OCI-LY7 (cell line): ENCODE measurements at regions not wholly inside any gene's neighbourhood (a gene's known extent, or its start where the extent isn't known, plus 50 kb on each side); places are given as distances from the start of the nearest gene placed in this dataset.

ENCODE experiments used
- BruUV-seq: library from RNA; stranded (reverse); fragments of 400-500 nt; replicated peaks from 2 replicates; lab custom pipeline; 2021; lab: Mats Ljungman, UMichigan
- CTCF ChIA-PET: fragments of 300-600 bp; sonication (Branson Sonifier 250); formaldehyde crosslinking; loops from one replicate; lab custom pipeline; 2022; ENCODE audit warnings: antibody characterized with exemption; ENCODE audit not compliant: unreplicated experiment; lab: Charles Lee
- POLR2A ChIA-PET: fragments of 300-600 bp; sonication (Branson Sonifier 250); formaldehyde crosslinking; loops from one replicate; lab custom pipeline; 2022; ENCODE audit warnings: antibody characterized with exemption; lab: Charles Lee
- DNase-seq: peaks from one replicate; pipeline ENCODE4 v3.0.0-alpha.2; 2015; ENCODE audit warnings: low spot score
- H2AFZ ChIP-seq: fragments of 200-600 bp; sonication (generic), shearing (Covaris generic); 2 replicates; pipeline ENCODE4 v1.6.1; 2014; ENCODE audit warnings: mild to moderate bottlenecking, antibody characterized with exemption, low read length, moderate library complexity
- H3K27ac ChIP-seq: fragments of 200-600 bp; sonication (generic); 2 replicates; pipeline ENCODE4 v1.5.1; 2014; ENCODE audit warnings: mixed run types, low read depth, mild to moderate bottlenecking, moderate library complexity, low read length, inconsistent platforms; ENCODE audit not compliant: poor library complexity, severe bottlenecking
- H3K36me3 ChIP-seq: fragments of 200-600 bp; sonication (generic); 2 replicates; pipeline ENCODE4 v1.6.1; 2014; ENCODE audit warnings: mild to moderate bottlenecking, antibody characterized with exemption, low read length, moderate library complexity, mixed read lengths; ENCODE audit not compliant: insufficient read depth
- H3K4me1 ChIP-seq: fragments of 200-600 bp; sonication (generic); 2 replicates; pipeline ENCODE4 v1.5.1; 2014; ENCODE audit warnings: mild to moderate bottlenecking, low read length; ENCODE audit not compliant: insufficient read depth, poor library complexity, severe bottlenecking
- H3K4me2 ChIP-seq: fragments of 200-600 bp; sonication (generic); 2 replicates; pipeline ENCODE4 v1.6.1; 2014; ENCODE audit warnings: mild to moderate bottlenecking, low read length
- H3K4me3 ChIP-seq: fragments of 200-600 bp; sonication (generic); 2 replicates; pipeline ENCODE4 v1.5.1; 2014; ENCODE audit warnings: mild to moderate bottlenecking, low read depth, low read length; ENCODE audit not compliant: poor library complexity, severe bottlenecking
- H3K79me2 ChIP-seq: fragments of 200-600 bp; sonication (generic); 2 replicates; pipeline ENCODE4 v1.6.1; 2016; ENCODE audit warnings: low read depth, mild to moderate bottlenecking, low read length, moderate library complexity, mixed read lengths; ENCODE audit not compliant: insufficient read depth
- H3K9me2 ChIP-seq: fragments of 200-600 bp; sonication (generic); 2 replicates; pipeline ENCODE4 v1.6.1; 2016; ENCODE audit warnings: mild to moderate bottlenecking, low read length, mixed read lengths; ENCODE audit not compliant: insufficient read depth
- H3K9me3 ChIP-seq: fragments of 200-600 bp; sonication (generic); 2 replicates; pipeline ENCODE4 v1.6.1; 2014; ENCODE audit warnings: mild to moderate bottlenecking, mixed run types, low read length, mixed read lengths
- H4K20me1 ChIP-seq: fragments of 200-600 bp; sonication (generic); 2 replicates; pipeline ENCODE4 v1.6.1; 2014; ENCODE audit warnings: mild to moderate bottlenecking, antibody characterized with exemption, low read length, moderate library complexity, mixed read lengths; ENCODE audit not compliant: insufficient read depth
- EZH2phosphoT487 ChIP-seq: fragments of 200-600 bp; sonication (generic); IDR thresholded peaks from 2 replicates; pipeline ENCODE4 v1.6.1; 2018; ENCODE audit warnings: low read depth, borderline replicate concordance, mild to moderate bottlenecking, mixed run types, antibody characterized with exemption, low read length, moderate library complexity, mixed read lengths
- intact Hi-C: fragments of 100-400 bp; cut with micrococcal nuclease; formaldehyde crosslinking; loops from one replicate; pipeline ENCODE4 v1.10.0; 2022; ENCODE audit not compliant: unreplicated experiment
- TF ChIP-seq, protein P1 (sequence below): fragments of 200-600 bp; sonication (generic); conservative IDR thresholded peaks from 2 replicates; pipeline ENCODE4 v1.5.1; 2014; ENCODE audit warnings: mild to moderate bottlenecking, antibody characterized with exemption, low read length, moderate library complexity, mixed read lengths

DNA sequence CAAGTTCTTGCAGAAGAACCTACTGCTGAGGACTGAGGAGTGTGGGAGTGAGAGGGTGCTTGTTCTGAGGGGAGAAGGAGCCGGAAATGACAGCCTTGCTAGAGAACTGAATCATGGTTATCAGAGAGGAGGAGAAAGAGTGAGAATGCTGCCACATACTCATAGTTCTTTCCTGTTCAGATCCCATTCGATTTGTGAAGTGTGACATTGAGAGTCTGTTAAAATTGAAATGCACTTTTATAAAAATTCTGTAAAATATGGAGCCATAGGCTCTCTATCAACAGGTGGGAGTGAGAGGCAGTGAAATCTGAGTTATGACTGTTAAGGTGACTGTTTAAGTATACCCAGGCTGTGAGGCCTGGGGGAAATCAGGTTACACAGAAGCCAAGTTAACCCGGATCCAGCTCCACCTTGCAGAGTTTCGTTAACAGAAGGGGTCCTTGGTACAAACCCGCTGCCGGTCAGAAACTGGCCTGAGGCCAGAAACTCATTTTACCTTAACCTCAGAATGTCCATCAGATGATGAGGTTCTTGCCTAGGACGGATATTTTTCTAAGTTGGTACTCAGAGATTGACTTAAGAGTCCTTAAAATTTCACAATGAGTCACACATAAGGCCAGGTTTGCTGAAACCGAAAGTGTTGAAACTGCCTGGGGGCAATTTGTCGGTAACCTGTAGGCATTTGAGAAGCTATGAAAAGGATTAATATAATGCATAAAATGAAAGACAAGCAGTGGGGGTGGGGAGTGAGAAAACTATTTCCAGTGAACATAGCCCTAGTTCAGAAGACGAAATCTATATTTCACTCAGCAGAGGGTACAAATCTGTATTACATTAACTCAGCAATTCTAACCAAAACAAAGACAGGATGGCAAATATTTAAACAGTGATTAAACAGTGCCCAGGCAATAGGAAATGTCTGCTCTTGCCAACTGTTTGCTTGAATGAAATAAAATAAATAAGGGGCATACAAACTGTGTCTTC, 350.5 kb downstream of the KCNRG start:
- Histone ChIP-seq H3K4me3 (peak overlapping the region; percentile 51), H2AFZ (peak overlapping the region; percentile 98), H4K20me1 (no peaks in the 10 kb centered on the region), H3K9me3 (no peaks in the 10 kb centered on the region), H3K4me2 (peak overlapping the region; percentile 67), H3K36me3 (no peaks in the 10 kb centered on the region; the same call in 1 of the 2 replicates), H3K79me2 (no peaks in the 10 kb centered on the region), H3K27ac (peak overlapping the region; percentile 34), H3K9me2 (no peaks in the 10 kb centered on the region), H3K4me1 (peaks cover 35% of the 10 kb centered on the region)
- peak; percentile 56 for DNase-seq
- TF ChIP-seq, protein P1, sequence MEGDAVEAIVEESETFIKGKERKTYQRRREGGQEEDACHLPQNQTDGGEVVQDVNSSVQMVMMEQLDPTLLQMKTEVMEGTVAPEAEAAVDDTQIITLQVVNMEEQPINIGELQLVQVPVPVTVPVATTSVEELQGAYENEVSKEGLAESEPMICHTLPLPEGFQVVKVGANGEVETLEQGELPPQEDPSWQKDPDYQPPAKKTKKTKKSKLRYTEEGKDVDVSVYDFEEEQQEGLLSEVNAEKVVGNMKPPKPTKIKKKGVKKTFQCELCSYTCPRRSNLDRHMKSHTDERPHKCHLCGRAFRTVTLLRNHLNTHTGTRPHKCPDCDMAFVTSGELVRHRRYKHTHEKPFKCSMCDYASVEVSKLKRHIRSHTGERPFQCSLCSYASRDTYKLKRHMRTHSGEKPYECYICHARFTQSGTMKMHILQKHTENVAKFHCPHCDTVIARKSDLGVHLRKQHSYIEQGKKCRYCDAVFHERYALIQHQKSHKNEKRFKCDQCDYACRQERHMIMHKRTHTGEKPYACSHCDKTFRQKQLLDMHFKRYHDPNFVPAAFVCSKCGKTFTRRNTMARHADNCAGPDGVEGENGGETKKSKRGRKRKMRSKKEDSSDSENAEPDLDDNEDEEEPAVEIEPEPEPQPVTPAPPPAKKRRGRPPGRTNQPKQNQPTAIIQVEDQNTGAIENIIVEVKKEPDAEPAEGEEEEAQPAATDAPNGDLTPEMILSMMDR, result no peak
- TF ChIP-seq EZH2phosphoT487, result no peak
- ChIA-PET POLR2A (interaction anchor here (0.6 to 1.1 kb wide), 7 partner anchors 8 to 284 kb away, joined by 3 to 6 read pairs (median 3); no protein-coding TSS in a partner anchor), CTCF (no interaction called here)
- no TSS peak for BruUV-seq
- intact Hi-C loops, result no loop called here

DNA sequence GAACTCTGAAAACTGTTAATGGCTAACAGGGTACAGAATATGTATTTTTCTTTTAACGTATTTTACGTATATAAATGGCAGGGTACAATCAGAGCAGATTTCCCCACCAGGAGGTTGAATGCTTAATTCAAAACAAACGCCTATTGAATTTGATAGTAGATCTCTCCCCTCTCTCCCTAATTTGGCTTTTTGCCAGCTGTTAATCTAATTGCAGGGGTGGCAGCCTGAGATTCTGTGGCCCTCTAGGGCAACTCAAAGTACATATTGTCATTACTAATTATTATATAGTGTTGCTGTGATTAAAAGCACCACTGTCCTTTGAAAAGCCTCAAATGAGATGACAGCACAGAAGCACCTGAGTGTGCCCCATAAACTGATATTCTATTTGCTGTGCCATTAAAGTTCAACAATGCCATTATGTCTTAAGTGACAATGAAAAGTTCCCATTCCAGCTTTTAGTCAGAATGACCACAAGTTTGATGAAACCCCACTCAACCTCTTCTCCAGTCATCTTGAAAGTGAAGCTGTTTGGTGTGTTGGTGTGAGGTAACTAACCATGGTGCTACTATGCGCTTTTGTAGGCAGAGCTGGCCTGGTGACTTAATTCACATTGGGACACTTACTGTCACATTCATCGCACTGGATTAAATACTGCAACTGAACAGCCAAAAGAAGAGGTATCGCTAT, 351.4 kb downstream of the KCNRG start:
- peak overlapping the region; percentile 34 for H3K27ac ChIP-seq
- peak overlapping the region; percentile 51 for H3K4me3 ChIP-seq
- POLR2A ChIA-PET, result interaction anchor here (0.6 to 1.1 kb wide), 6 partner anchors 9 to 504 kb away, joined by 3 to 6 read pairs (median 3); no protein-coding TSS in a partner anchor
- H3K36me3 ChIP-seq, result no peaks in the 10 kb centered on the region; the same call in 1 of the 2 replicates
- no peaks in the 10 kb centered on the region for H4K20me1 ChIP-seq
- peaks cover 38% of the 10 kb centered on the region for H3K4me1 ChIP-seq
- DNase-seq, result no peak
- H3K9me3 ChIP-seq, result no peaks in the 10 kb centered on the region
- peak overlapping the region; percentile 67 for H3K4me2 ChIP-seq
- H3K79me2 ChIP-seq, result no peaks in the 10 kb centered on the region
- TF ChIP-seq, protein P1, result no peak
- H2AFZ ChIP-seq, result peak overlapping the region; percentile 98
- BruUV-seq, result no TSS peak
- intact Hi-C loops, result no loop called here
- H3K9me2 ChIP-seq, result no peaks in the 10 kb centered on the region
- CTCF ChIA-PET, result no interaction called here
